CD4-positive, alpha-beta T cell treated with Interleukin-21 for 1 hour (primary cell): ENCODE measurements at regions not wholly inside any gene's neighbourhood (a gene's known extent, or its start where the extent isn't known, plus 50 kb on each side); places are given as distances from the start of the nearest gene placed in this dataset.

Source experiments
- DNase-seq: peaks from one replicate; pipeline ENCODE4 v3.0.0-alpha.2; 2020

DNA sequence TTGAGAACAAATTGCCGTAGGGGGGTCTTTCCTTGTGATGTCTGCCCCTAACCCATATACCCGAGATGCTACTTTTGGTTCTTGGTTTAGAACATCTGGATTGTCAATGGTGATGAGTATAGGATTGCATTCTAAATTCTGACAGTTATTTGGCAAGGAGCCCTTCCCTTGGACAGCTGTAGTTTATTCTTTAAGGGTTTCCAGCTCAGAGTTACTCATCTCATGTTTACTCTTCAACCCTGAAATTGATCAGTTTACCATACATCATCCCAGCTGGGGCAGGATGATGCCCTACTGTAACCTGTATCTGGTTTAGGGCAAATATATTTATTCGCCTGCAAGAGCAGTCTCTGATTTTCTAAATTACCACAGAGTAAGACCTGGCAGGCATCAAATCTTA, 85.7 kb upstream of the XCR1 start:
- DNase-seq: no peak

DNA sequence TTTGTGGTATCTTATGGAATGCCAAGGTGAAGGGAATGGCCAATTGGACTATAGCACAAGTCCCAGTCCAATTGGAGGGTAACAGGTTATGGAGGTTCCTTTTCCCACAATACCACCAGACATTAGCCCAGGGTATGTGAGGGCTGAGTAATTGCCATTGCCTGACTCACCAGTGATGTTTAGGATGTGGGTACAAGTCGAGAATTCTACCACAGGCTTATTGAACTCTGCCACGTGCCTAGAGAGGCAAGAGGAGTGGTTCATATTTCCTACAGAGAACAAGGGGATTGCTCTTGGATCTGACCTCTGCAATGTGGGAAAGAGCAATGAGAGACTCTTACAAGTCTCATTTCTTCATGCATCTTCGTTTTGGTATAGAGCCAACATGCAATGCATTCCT, 85.0 kb upstream of the XCR1 start:
- no peak for DNase-seq

DNA sequence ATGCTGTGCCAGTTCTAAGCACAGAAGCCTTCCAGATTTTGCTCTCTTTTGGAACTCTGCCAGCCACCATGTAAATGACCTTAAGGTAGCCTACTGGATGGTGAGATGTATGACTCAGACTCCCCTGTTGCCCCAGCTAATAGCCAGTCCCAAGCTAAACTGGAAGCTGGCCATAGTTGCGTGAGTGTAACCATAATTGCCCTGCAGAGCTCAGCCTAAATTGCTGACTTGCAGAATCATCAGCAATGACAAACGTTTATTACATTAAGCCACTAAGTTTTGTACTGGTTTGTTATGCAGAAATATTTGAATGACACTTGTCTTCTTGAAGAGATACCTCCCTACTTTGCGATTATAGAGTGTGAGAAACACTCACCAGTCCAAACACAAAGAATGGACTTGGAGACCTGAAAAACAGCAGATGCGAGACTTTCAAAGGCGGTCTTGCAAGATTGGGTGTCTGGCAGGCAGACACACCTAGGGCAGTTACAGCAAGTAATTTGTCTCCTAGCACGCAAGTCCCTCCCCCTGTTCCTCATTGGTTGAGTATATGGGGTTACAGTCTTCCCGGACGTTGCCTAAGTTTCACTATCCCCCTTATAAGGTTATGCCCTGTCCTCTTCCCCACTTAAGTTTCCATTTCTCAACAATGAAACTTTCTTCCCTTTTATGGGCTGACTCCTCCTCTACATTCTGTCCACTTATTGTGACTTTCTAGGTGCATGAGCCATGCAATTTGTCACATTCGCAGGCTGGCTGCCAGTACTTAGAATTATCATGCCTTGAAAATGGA, 83.6 kb upstream of the XCR1 start:
- DNase-seq: peak; percentile 54

DNA sequence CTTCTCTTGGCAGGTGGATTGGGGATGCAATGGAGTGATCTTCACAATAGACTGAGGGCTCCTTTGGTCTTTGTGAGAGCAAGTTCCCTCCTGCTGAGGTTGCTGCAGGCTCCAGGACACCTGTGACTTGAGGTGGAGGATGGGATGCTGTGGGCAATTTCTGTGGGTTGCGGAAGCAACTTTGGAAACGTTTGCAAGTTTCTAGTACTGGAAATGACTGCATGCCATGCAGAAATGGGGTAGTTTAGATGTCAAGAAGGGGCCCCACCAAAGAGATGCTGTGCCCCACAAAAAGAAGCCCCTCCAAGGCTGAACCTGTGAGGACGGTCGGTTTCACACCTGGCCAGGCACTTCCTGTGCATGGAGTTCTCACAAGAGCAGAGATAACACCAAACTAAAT, 80.4 kb upstream of the XCR1 start:
- DNase-seq: peak; percentile 44

- no peak for DNase-seq
Observed at GRCh38 chr3:46105306-46105919, 78.1 kb upstream of the XCR1 start.

DNA sequence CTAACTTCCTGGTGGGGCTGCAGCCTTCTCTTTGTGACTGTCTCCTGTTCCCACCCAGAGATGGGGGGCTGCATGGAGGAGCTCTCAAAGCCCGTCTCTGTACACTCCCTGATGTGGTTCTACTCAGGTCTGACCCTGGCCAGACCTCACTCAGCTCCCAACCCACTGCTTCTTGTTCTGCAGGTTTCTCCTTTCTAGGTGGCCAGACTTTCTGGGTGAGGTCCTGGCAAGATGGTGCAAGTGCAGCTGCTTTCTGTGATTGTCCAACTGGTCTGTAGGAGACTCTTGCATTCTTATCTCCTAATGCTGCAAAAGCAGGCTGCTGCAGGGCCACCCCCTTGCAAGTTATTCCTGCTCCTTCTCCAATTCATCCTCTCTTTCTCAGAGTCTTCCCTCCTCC, 77.4 kb upstream of the XCR1 start:
- no peak for DNase-seq

- DNase-seq: no peak
Observed at GRCh38 chr3:46102780-46103130, 75.5 kb upstream of the XCR1 start.

DNA sequence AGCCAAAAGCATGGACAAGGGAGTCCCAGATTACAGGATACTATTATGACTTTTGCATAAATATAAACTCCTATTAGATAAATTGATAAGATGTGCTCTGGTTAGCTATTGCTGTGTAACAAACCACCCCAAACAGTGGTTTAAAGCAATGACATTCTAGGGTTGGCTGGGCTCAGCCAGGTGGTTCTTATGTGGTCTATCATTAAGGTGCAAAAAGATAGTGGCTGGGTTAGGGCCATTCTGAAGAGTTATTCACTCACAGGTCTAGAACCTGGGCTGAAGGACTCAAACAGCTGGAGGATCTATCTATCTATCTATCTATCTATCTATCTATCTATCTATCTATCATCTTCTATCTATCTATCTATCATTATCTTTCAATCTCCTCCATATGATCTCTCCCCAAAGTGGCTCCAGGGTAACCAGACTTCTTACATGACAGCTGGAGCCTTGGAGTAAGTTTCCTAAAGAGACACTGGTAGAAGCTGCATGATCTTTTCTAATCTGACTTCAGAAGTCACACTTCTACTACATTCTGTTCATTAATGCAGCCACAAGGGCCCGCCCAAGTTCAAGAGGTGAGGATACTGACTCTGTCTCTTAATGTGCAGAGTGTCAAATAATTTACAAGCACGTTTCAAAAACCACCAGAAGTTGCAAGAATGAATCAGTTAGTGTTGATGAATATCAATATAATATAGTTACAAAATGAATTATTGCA, 74.9 kb upstream of the XCR1 start:
- DNase-seq: peak; percentile 56

- no peak for DNase-seq
Observed at GRCh38 chr3:46100812-46101211, 73.5 kb upstream of the XCR1 start.

DNA sequence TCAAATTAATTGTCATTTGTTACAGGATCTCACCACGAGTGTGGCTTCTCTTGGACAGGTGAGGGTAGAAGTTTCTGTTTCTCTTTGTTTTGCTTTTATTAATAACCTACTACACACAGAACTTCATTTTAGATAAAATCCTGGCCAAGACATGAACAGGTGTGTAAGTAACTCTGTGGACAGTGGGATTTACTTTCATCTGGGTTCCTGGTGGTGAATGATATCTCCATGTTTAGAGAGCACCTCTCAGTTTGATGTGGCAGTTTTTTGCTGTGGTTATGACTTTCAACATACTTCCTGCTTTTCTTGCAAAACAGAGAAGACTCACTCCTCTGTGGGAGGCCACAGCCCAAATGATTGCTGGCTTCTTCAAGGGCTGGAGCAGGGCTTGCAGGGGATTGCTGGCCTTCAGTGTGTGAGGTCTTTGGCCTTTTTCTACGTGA, 71.1 kb upstream of the XCR1 start:
- DNase-seq: peak; percentile 58

DNA sequence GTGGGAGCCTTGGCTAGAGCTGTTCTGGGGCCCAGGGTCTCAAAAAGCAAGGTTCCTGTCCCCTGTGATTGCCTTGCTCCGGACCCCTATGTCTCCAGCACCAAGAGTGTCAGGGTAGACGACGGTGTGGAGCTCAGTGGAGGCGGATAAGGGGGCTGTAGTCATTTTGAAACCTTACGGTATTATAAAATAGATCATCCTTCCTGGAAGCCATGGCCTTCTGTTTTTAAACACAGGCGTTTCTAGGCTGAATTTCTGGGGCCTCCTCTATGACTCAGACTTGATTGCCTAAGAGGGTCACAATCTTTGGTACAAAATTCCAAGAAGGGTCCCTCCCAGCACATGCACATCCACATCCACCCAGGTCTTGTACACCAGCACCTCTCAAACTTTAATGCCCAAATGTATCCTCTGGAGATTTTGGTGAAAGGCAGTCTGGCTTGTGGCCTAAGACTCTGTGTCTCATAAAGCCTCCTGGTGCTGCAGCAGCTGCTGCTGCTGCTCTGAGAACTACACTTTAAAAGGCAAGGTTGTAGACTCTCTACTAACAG, 70.5 kb upstream of the XCR1 start:
- DNase-seq: peak; percentile 47

DNA sequence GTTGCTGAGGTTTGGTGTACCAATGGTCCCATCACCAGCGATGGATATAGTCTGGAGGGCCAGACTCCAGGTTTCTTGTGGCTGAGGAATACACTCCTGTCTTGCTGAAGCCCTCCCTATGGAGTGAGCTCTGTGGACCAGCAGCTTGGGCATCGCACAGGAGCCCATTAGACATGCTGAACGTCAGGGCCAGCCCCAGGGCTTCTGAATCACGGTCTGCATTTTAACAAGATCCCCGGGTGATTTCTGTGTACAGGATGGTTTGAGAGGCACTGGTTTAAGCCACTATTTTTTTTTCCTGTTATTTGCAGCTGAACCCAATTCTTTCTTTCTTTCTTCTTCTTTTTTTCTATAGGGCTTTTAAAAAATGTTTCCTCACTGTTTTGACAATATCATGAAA, 69.5 kb upstream of the XCR1 start:
- DNase-seq: no peak

DNA sequence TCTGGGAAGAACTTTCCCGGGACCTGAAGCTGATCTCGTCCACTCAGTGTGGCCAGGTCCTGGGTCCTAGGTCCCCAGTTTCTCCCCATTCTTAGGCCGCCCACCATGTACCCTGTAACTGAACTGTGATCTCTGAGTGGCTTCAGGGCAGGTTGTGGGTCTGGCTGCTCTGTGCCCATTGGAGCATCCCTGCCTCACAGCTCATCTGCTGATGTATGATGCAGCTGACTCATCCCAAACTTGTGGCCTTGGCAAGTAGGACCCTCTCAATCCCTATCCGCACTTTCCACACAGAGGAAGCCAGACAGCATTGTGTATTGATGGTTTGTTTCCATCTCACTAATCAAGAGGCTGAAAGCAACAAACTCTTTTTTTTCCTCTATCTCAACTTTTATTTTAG, 69.1 kb upstream of the XCR1 start:
- DNase-seq: no peak

DNA sequence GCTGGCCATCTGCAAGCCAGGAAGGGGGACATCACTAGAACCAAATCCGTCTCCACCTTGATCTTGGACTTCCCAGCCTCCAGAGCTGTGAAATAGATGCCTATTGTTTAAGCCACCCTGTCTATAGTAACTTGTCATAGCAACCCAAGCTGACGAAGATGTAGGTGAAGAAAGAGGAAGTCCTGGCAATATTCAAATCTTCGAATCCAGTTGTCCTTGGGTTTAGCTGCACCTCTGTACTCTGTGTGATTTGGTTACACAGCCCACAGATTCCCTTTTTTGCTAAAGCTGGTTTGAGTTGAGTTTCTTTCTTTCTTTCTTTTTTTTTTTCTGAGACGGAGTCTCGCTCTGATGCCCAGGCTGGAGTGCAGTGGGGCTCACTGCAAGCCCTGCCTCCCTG, 68.0 kb upstream of the XCR1 start:
- DNase-seq: no peak

- DNase-seq: no peak
Observed at GRCh38 chr3:46094506-46094905, 67.2 kb upstream of the XCR1 start.

GRCh38 chr3:46093966-46094365, 66.7 kb upstream of the XCR1 start:
- no peak for DNase-seq

DNA sequence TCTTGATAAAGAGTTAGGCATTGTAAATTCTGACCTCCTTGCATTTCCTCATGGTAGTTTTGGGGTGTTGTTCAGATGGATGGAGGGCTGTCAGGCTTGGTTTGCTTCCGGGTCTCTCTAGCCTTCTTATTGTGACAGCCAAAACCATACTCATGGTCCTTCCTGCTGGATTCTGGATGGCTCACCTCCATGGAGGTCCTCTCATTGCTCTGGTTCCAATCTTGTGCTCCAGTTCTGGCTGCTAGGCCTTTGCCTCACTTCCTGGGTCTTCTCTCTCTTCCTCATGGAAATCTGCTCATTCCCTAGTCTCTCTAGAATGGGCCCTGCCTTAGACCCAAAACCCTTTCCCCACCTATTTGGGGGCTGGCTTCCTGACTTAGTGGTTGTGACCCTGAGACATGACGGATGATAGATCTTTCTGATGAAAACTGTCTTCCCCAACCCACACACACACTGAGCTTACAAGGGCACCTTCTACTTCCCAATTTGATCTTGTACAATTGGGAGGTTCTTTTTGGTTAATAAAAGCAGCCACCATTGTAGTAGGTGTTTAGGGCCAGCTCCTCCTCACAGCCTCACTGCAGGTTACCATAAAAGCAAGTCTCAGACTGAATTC, 66.2 kb upstream of the XCR1 start:
- no peak for DNase-seq

- DNase-seq: no peak
Observed at GRCh38 chr3:46092702-46093080, 65.4 kb upstream of the XCR1 start.

DNA sequence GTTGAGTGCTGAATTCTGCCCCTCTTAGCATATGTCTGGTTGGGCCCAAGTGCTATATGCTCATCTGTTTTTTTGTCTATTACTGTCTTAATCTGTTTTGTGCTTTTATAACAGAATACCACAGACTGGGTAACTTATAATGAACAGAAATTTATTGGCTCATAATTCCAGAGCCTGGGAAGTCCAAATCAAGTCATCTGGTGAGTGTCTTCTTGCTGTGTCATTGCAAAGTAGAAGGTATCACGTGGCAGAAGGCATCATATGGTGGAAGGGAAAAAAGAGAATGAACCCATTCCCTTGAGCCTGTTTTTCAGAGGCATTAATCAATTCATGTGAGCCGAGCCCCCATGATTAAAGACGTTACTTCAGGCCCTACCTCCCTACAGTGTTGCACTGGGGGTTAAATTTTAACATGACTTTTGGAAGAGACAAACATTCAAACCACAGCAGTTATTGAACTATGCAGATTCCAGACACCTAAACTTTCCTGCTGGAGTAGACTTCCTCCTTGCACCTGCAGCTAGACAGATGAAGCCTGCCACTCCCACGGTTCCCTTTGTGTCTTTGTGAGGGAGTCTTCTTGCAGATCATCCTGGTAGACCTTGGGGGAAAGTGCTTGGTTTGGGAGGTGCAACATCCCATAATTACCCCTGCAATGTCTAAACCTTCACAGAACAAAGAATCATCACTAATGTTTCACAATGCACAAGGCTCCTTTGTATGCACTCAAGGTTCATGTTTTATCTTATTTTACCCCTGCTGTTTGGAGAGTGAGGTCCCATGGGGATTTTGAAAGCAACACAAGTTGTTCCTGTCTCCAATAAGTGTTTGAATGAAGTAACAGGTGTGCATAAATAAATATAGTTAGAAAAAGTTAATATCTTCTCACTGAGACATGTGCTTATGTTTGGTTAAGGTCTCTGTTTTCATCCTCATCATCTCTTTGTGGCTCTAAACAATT, 64.7 kb upstream of the XCR1 start:
- no peak for DNase-seq

DNA sequence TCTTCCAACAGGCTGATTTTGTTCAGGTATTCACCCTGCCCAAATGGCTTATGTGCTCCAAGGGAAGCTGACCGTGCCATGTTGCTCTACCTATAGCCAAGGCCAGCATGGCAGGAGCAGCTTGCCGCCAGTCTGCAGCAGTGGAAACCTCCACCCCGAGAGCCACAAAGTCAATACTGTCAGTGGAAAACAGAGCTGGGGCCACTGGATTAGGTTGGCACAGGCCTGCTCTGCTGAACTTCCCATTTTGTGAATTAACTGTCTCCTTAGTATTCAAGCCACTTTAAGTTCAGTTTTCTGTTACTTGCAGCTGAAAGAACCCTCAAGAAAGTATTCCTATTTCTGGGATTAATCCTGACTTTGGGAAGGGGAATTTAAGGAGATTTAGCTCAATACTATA, 63.8 kb upstream of the XCR1 start:
- DNase-seq: no peak

DNA sequence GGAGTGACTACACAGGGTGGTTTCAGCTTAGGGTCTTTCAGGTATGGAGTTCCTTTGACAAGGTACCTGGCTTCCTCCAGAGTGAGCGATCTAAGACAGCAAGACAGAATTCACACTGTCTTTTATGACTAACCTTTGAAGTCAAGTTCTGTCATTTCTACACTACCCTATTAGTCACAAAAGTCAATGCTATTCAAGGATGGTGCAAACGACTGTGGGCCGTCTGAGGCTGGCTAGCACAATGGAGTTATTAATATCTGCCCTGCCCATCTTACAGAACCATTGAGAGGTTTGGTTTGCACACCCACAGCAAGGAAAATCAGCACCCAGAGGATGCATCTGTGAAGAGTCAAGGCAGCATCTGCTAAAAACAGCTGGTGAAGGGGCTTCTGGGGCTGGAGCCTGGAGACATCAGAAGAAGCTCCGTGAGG, 62.9 kb upstream of the XCR1 start:
- DNase-seq: no peak
